Body of pancreas (tissue), 4 donors: ENCODE measurements at regions not wholly inside any gene's neighbourhood (a gene's known extent, or its start where the extent isn't known, plus 50 kb on each side); places are given as distances from the start of the nearest gene placed in this dataset.

Source experiments
- ATAC-seq: fragments of 150-250 bp; one replicate; pipeline ENCODE4 v1.9.1; 2016
- DNase-seq, 4 donors: peaks; one replicate each; pipeline ENCODE4 v3.0.0-alpha.2; 2019
- H3K27ac ChIP-seq, 4 donors: fragments of 200-600 bp; sonication (generic); 1 replicate in 3 of 4; 2 replicates in 1 of 4; pipeline versions ENCODE4 v1.5.1 to v1.6.1; 2016 to 2019; ENCODE audit warnings: mild to moderate bottlenecking in 1 of 4, mixed read lengths in 1 of 4, moderate library complexity in 1 of 4
- H3K27me3 ChIP-seq, 2 donors: fragments of 200-600 bp; sonication (generic); one replicate each; pipeline ENCODE4 v1.6.0; 2016; ENCODE audit warnings: mild to moderate bottlenecking in 1 of 2
- H3K36me3 ChIP-seq, 2 donors: fragments of 200-600 bp; sonication (generic); replicated peaks in 1 of 2; 2 replicates each; pipeline ENCODE4 v1.5.1; 2016; ENCODE audit warnings: low read depth in 2 of 2; ENCODE audit not compliant: insufficient read depth in 1 of 2
- H3K4me1 ChIP-seq: fragments of 200-600 bp; sonication (generic); one replicate; pipeline ENCODE4 v1.6.0; 2016
- H3K4me3 ChIP-seq, 2 donors: fragments of 200-600 bp; sonication (generic); 1 replicate in 1 of 2; 2 replicates in 1 of 2; pipeline ENCODE4 v1.5.1; 2016 to 2019
- H3K9me3 ChIP-seq, 3 donors: fragments of 200-600 bp; sonication (generic); 1 replicate in 2 of 3; 2 replicates in 1 of 3; pipeline ENCODE4 v1.5.1; 2016
- POLR2A ChIP-seq, 3 donors: fragments of 450-650 bp; IDR thresholded peaks; one replicate each; pipeline ENCODE4 v1.6.1; 2016; ENCODE audit warnings: antibody characterized with exemption in 3 of 3, mild to moderate bottlenecking in 2 of 3
- WGBS, 2 donors: methylation state at CpG; one replicate each; pipeline ENCODE4 v1.1.5; 2017; 5-methylcytosine and 5-hydroxymethylcytosine counted together
- intact Hi-C: fragments of 100-400 bp; cut with DNase I; formaldehyde crosslinking; loops from one replicate; pipeline ENCODE4 v1.15.1; 2023
- TF ChIP-seq, protein P1 (sequence below), 7 experiments: fragments of 450-650 bp in 4 of 7; fragments of 200-600 bp in 3 of 7; sonication (generic) in 3 of 7; IDR thresholded peaks; one replicate each; pipeline ENCODE4 v1.5.1; 2016 to 2019; ENCODE audit warnings: antibody characterized with exemption in 7 of 7

DNA sequence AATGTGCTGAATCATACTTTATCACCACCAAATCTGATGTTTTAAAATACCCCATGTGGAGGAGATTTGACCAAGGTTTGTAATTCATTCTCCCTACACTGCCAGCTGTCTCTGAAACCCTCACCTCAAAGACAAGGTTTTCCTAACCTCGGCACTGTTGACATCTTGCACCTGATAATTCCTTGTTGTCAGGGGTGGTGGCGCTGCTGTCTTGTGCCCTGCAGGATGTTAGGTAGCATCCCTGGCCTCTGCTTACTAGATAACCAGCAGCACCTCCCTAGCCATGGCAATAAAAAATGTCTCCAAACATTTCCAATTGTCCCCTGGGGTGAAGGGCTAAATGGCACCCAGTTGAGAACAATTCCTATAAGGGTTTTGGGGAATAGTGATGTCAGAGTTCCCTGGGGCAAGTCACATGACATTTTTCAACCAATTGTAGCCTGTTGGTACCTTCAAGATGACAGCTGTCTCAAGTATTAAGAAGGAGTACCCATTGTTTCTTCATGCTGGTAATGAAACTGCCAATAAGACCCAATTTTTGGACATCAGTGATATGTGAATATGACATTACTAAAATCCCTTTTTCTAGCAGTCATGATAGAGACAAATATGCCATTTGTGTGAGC, 160.6 kb upstream of the PLCXD3 start:
- H3K27ac ChIP-seq, result no peak overlapping the region
- intact Hi-C loops, result no loop called here
- TF ChIP-seq POLR2A (IDR thresholded peaks at IDR 0.05), result no peak
- TF ChIP-seq, protein P1, sequence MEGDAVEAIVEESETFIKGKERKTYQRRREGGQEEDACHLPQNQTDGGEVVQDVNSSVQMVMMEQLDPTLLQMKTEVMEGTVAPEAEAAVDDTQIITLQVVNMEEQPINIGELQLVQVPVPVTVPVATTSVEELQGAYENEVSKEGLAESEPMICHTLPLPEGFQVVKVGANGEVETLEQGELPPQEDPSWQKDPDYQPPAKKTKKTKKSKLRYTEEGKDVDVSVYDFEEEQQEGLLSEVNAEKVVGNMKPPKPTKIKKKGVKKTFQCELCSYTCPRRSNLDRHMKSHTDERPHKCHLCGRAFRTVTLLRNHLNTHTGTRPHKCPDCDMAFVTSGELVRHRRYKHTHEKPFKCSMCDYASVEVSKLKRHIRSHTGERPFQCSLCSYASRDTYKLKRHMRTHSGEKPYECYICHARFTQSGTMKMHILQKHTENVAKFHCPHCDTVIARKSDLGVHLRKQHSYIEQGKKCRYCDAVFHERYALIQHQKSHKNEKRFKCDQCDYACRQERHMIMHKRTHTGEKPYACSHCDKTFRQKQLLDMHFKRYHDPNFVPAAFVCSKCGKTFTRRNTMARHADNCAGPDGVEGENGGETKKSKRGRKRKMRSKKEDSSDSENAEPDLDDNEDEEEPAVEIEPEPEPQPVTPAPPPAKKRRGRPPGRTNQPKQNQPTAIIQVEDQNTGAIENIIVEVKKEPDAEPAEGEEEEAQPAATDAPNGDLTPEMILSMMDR (IDR thresholded peaks at IDR 0.05), result no peak

DNA sequence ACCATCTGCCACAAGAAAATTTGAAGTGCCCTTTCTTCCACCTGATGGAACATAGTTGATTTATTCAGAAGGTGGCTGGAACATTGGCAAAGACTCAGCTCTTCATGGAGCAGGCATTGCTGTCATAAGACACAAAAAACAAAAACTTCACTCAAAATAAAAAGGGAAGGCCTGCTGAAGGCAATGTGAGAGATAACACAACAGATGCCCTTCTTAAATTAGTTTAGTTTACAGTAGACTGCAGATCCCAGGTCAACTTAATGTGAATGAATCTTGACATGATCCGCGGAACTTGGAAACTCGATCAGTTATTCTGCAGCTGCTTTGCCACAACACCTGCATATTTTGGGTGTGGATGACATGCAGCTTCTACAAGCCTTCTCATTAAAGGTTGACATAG, 159.8 kb upstream of the PLCXD3 start:
- ATAC-seq (no peak), DNase-seq (no peak)
- Histone ChIP-seq H3K4me3 (no peak overlapping the region), H3K36me3 (no peaks in the 10 kb centered on the region), H3K4me1 (no peaks in the 10 kb centered on the region), H3K27me3 (no peaks in the 10 kb centered on the region), H3K9me3 (no peaks in the 10 kb centered on the region), H3K27ac (no peak overlapping the region)
- WGBS, 2 donors, result 84 to 86% methylated on average over 3 of the region's 3 CpGs
- intact Hi-C loops, result no loop called here
- TF ChIP-seq POLR2A (IDR thresholded peaks at IDR 0.05), result no peak
- TF ChIP-seq, protein P1 (IDR thresholded peaks at IDR 0.05), result no peak

More for the DNA sequence above, 160.6 kb upstream of the PLCXD3 start:
- Histone ChIP-seq H3K36me3 (no peaks in the 10 kb centered on the region), H3K9me3 (no peaks in the 10 kb centered on the region), H3K4me1 (no peaks in the 10 kb centered on the region), H3K4me3 (no peak overlapping the region), H3K27me3 (no peaks in the 10 kb centered on the region)
- WGBS, 2 donors, result 44 to 48% methylated on average over 2 of the region's 2 CpGs
- no peak for DNase-seq
- no peak for ATAC-seq

DNA sequence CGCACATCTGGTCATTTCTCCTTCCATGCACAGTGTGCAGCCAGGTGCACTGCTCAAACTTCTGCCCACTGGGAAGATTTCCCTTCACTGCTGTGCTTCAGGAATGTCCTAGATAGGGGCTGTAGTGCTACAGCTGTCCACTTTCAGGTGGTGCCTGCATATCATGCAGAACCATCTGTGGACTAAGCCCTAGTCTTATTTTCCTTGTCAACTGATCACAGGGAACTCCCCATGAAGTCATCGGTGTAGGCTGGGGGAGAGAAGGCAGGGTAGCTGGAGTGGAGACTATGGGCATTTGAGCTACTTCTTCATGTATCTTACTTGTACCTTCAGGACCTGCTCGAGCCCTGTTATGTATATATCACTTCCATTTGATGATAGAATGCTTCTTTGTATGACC, 150.9 kb upstream of the PLCXD3 start:
- DNase-seq (no peak), ATAC-seq (no peak)
- H3K27ac ChIP-seq, result no peak overlapping the region
- no peaks in the 10 kb centered on the region for H3K36me3 ChIP-seq
- H3K4me1 ChIP-seq, result no peaks in the 10 kb centered on the region
- TF ChIP-seq, protein P1 (IDR thresholded peaks at IDR 0.05), result no peak
- no peak for TF ChIP-seq POLR2A (IDR thresholded peaks at IDR 0.05)
- intact Hi-C loops, result no loop called here
- H3K9me3 ChIP-seq, result no peaks in the 10 kb centered on the region
- H3K4me3 ChIP-seq, result no peak overlapping the region
- 49 to 56% methylated on average over 3 of the region's 3 CpGs for WGBS, 2 donors
- no peaks in the 10 kb centered on the region for H3K27me3 ChIP-seq

DNA sequence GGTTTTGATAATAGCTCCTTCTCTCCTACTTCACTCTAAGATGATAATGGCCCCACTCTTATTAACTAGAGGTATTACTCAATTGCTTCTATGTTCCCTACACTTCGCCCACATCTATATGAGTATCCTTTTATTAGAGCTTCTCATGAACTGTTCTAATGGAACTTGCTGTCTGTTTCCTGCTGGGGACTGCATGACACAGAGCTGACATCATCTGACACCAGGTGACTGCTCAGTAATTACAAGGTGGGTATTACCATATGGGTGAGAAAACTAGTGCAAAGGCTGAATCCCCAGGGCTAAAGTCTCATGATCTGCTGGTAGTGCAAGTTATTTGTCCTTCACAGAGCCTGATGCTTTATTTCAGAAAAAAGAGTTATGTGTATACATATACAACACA, 146.2 kb upstream of the PLCXD3 start:
- H3K27me3 ChIP-seq, result no peaks in the 10 kb centered on the region
- no peaks in the 10 kb centered on the region for H3K4me1 ChIP-seq
- DNase-seq (no peak), ATAC-seq (no peak)
- no peaks in the 10 kb centered on the region for H3K36me3 ChIP-seq
- H3K27ac ChIP-seq, result no peak overlapping the region
- no peaks in the 10 kb centered on the region for H3K9me3 ChIP-seq
- 70 to 72% methylated on average over 1 of the region's 1 CpG for WGBS, 2 donors
- no peak for TF ChIP-seq POLR2A (IDR thresholded peaks at IDR 0.05)
- TF ChIP-seq, protein P1 (IDR thresholded peaks at IDR 0.05), result no peak
- intact Hi-C loops, result no loop called here
- no peak overlapping the region for H3K4me3 ChIP-seq

DNA sequence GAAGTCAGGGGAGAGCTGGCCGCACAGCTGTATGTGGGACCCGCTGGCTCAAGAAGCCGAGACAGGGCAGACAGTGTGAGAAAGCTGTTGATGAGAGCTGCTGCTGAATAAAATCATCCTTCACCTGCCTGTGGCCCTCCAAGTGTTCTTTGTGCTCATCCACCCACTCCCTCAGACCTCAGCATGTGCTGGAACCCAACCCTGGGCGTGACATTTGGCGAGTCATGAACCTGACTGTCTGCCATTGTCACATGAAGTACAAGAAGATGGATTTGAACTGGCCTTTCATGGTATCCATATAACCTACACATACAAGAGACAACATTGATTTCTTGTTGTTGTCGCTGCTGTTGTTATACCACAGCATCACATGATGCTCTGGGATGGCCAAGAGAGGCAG, 139.7 kb upstream of the PLCXD3 start:
- WGBS, 2 donors, result 69 to 79% methylated on average over 6 of the region's 6 CpGs
- no peak for ATAC-seq
- TF ChIP-seq POLR2A (IDR thresholded peaks at IDR 0.05), result no peak
- TF ChIP-seq, protein P1 (IDR thresholded peaks at IDR 0.05), result no peak
- H3K9me3 ChIP-seq, result no peaks in the 10 kb centered on the region
- no peaks in the 10 kb centered on the region for H3K4me1 ChIP-seq
- no peaks in the 10 kb centered on the region for H3K36me3 ChIP-seq
- no peak overlapping the region for H3K27ac ChIP-seq
- H3K27me3 ChIP-seq, result no peaks in the 10 kb centered on the region
- intact Hi-C loops, result no loop called here
- no peak overlapping the region for H3K4me3 ChIP-seq
- DNase-seq, result no peak
